ENCODE measurements at regions not wholly inside any gene's neighbourhood (a gene's known extent, or its start where the extent isn't known, plus 50 kb on each side); places are given as distances from the start of the nearest gene placed in this dataset.

GRCh38 chr2:228648541-228648940 lies 467.1 kb upstream of the SPHKAP start:
- H3K27me3 Mint-ChIP-seq (ENCODE audit: low read depth) = no peaks in the 10 kb centered on the region
- H3K4me3 Mint-ChIP-seq = no peak overlapping the region
- H3K36me3 Mint-ChIP-seq (ENCODE audit: insufficient read depth in 2 of 2) = no peaks in the 10 kb centered on the region
- H3K4me1 Mint-ChIP-seq (ENCODE audit: low read depth) = no peaks in the 10 kb centered on the region
- H3K27ac Mint-ChIP-seq = no peak overlapping the region
- ATAC-seq (replicated peaks in 1 of 2) (no peak), DNase-seq (no peak)
- H3K9me3 Mint-ChIP-seq = no peaks in the 10 kb centered on the region

- Mint-ChIP-seq H3K36me3 (ENCODE audit: insufficient read depth in 2 of 2) (no peaks in the 10 kb centered on the region), H3K4me3 (no peak overlapping the region), H3K27ac (no peak overlapping the region), H3K4me1 (ENCODE audit: low read depth) (no peaks in the 10 kb centered on the region), H3K9me3 (peaks cover 1 to 2% of the 10 kb centered on the region in 2 donors), H3K27me3 (ENCODE audit: low read depth) (no peaks in the 10 kb centered on the region)
- DNase-seq (no peak), ATAC-seq (replicated peaks in 1 of 2) (no peak)
These were observed 464.6 kb upstream of the SPHKAP start for GRCh38 chr2:228646061-228646460.

GRCh38 chr2:228644199-228644598 lies 462.7 kb upstream of the SPHKAP start:
- Mint-ChIP-seq H3K9me3 (peaks cover 1 to 2% of the 10 kb centered on the region in 2 donors), H3K27ac (no peak overlapping the region), H3K36me3 (ENCODE audit: insufficient read depth in 2 of 2) (no peaks in the 10 kb centered on the region), H3K4me3 (no peak overlapping the region), H3K27me3 (ENCODE audit: low read depth) (no peaks in the 10 kb centered on the region), H3K4me1 (ENCODE audit: low read depth) (no peaks in the 10 kb centered on the region)
- DNase-seq = no peak
- ATAC-seq (replicated peaks in 1 of 2) = no peak

GRCh38 chr2:228642861-228643260 lies 461.4 kb upstream of the SPHKAP start:
- Mint-ChIP-seq H3K4me3 (no peak overlapping the region), H3K9me3 (peaks cover 1 to 2% of the 10 kb centered on the region in 2 donors), H3K27ac (no peak overlapping the region), H3K36me3 (ENCODE audit: insufficient read depth in 2 of 2) (no peaks in the 10 kb centered on the region), H3K4me1 (ENCODE audit: low read depth) (no peaks in the 10 kb centered on the region), H3K27me3 (ENCODE audit: low read depth) (no peaks in the 10 kb centered on the region)
- ATAC-seq (replicated peaks in 1 of 2) = no peak
- no peak for DNase-seq

- H3K27me3 Mint-ChIP-seq (ENCODE audit: low read depth) = no peaks in the 10 kb centered on the region
- H3K4me3 Mint-ChIP-seq = no peak overlapping the region
- H3K4me1 Mint-ChIP-seq (ENCODE audit: low read depth) = no peaks in the 10 kb centered on the region
- H3K27ac Mint-ChIP-seq = no peak overlapping the region
- ATAC-seq (replicated peaks in 1 of 2) (no peak), DNase-seq (no peak)
- H3K9me3 Mint-ChIP-seq = peaks cover 1 to 7% of the 10 kb centered on the region in 2 donors
- H3K36me3 Mint-ChIP-seq (ENCODE audit: insufficient read depth in 2 of 2) = no peaks in the 10 kb centered on the region
These were observed 449.3 kb upstream of the SPHKAP start for GRCh38 chr2:228630786-228631185.

DNA sequence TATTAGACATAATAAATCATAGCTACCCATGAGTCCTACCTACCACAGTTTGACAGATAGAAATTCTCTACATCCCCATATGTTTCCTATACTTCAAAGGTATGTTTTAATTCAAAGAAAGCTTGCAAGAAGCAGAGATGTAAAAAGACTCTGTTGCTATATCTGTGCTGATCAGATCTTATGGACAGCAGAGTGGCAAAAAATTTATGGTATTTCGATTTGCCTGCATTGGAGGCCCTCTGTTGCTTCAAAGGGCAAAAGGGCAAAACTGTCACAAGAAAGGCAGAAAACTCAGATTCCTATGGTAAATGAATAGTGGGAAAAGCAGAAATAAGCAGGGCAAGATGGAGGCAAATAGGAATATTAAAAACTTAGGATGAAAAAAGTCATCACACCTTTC lies 447.8 kb upstream of the SPHKAP start:
- DNase-seq (no peak), ATAC-seq (replicated peaks in 1 of 2) (no peak)
- Mint-ChIP-seq H3K36me3 (ENCODE audit: insufficient read depth in 2 of 2) (no peaks in the 10 kb centered on the region), H3K27ac (no peak overlapping the region), H3K9me3 (peaks cover 0 to 6% of the 10 kb centered on the region in 2 donors), H3K4me3 (no peak overlapping the region), H3K4me1 (ENCODE audit: low read depth) (no peaks in the 10 kb centered on the region), H3K27me3 (ENCODE audit: low read depth) (no peaks in the 10 kb centered on the region)

- DNase-seq (no peak), ATAC-seq (replicated peaks in 1 of 2) (no peak)
- Mint-ChIP-seq H3K9me3 (peaks cover 0 to 7% of the 10 kb centered on the region in 2 donors), H3K36me3 (ENCODE audit: insufficient read depth in 2 of 2) (no peaks in the 10 kb centered on the region), H3K27ac (no peak overlapping the region), H3K4me3 (no peak overlapping the region), H3K27me3 (ENCODE audit: low read depth) (no peaks in the 10 kb centered on the region), H3K4me1 (ENCODE audit: low read depth) (no peaks in the 10 kb centered on the region)
These were observed 447.2 kb upstream of the SPHKAP start for GRCh38 chr2:228628682-228629081.

- DNase-seq = no peak
- Mint-ChIP-seq H3K36me3 (ENCODE audit: insufficient read depth in 2 of 2) (no peaks in the 10 kb centered on the region), H3K4me1 (ENCODE audit: low read depth) (no peaks in the 10 kb centered on the region), H3K27me3 (ENCODE audit: low read depth) (no peaks in the 10 kb centered on the region), H3K4me3 (no peak overlapping the region), H3K27ac (no peak overlapping the region), H3K9me3 (peaks cover 0 to 5% of the 10 kb centered on the region in 2 donors)
- no peak for ATAC-seq (replicated peaks in 1 of 2)
These were observed 446.0 kb upstream of the SPHKAP start for GRCh38 chr2:228627510-228627909.

DNA sequence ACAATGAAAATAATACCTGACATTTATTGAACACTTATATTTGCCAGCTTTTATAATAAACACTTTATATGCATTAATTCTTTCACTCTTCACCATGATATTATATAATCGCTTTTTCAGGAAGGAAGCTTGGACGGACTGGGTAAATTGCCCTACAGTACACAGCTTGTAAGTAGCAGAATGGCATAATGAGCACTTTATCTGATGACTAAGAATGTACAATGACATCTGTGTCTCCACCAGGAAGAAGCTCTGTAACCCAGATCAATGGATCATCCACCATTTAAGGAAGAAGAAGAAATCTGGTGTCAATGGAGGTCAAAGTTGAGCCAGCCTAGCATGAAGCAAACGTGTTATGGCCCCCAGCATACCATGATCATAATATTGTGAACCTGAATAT lies 444.0 kb upstream of the SPHKAP start:
- Mint-ChIP-seq H3K4me3 (no peak overlapping the region), H3K9me3 (peaks cover 2 to 5% of the 10 kb centered on the region in 2 donors), H3K4me1 (ENCODE audit: low read depth) (no peaks in the 10 kb centered on the region), H3K27me3 (ENCODE audit: low read depth) (no peaks in the 10 kb centered on the region), H3K36me3 (ENCODE audit: insufficient read depth in 2 of 2) (no peaks in the 10 kb centered on the region), H3K27ac (no peak overlapping the region)
- no peak for ATAC-seq (replicated peaks in 1 of 2)
- DNase-seq = no peak

GRCh38 chr2:228624733-228625132 lies 443.2 kb upstream of the SPHKAP start:
- H3K27ac Mint-ChIP-seq = no peak overlapping the region
- no peak overlapping the region for H3K4me3 Mint-ChIP-seq
- no peaks in the 10 kb centered on the region for H3K4me1 Mint-ChIP-seq (ENCODE audit: low read depth)
- no peak for ATAC-seq (replicated peaks in 1 of 2)
- no peaks in the 10 kb centered on the region for H3K36me3 Mint-ChIP-seq (ENCODE audit: insufficient read depth in 2 of 2)
- DNase-seq = no peak
- peaks cover 2 to 5% of the 10 kb centered on the region in 2 donors for H3K9me3 Mint-ChIP-seq
- no peaks in the 10 kb centered on the region for H3K27me3 Mint-ChIP-seq (ENCODE audit: low read depth)

DNA sequence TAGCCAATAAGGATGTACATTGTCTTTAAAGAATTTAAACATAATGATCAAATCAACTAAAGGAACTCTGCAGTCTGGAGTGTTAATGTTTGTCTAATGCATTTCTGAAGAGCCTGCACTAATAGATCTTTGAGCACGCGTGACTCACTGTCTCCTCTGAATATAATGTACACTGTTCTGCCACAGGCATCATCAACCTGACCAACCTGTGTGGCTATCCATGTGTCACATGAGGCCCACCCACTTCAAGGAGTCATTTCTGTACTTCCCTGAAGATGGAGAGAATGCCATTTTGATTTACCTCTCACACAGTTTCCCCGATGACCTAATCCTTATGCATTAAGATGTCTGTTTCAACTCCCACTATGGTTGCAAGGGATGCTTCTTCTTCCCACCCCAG lies 434.0 kb upstream of the SPHKAP start:
- H3K9me3 Mint-ChIP-seq = peaks cover 3 to 4% of the 10 kb centered on the region in 2 donors

DNA sequence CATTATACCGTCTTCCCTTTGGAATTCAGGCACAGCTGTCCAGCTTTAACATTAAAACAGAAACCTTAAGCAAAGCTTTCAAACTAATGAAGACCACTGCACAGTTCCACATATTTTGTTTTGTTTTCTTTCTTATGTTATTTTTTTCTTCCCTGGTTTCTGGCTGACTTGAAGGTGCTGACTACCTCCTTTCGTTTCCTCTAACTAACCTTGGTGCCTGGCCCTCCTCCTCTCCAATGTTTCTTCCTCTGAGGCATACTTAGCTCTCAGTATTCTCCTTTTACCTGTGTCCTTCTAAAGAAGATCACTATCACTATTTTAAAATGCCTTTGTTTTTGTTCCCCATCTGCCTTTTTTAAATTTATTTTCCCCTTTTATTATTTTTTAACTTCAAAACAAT lies 433.3 kb upstream of the SPHKAP start:
- Mint-ChIP-seq H3K36me3 (ENCODE audit: insufficient read depth in 2 of 2) (peaks cover 0 to 2% of the 10 kb centered on the region in 2 donors), H3K27ac (no peak overlapping the region), H3K9me3 (peaks cover under 1 to 4% of the 10 kb centered on the region in 2 donors), H3K4me3 (no peak overlapping the region), H3K27me3 (ENCODE audit: low read depth) (no peaks in the 10 kb centered on the region), H3K4me1 (ENCODE audit: low read depth) (no peaks in the 10 kb centered on the region)
- ATAC-seq (replicated peaks in 1 of 2) = no peak
- DNase-seq = no peak

More for the DNA sequence above, 434.0 kb upstream of the SPHKAP start:
- H3K36me3 Mint-ChIP-seq (ENCODE audit: insufficient read depth in 2 of 2) = peaks cover 0 to 2% of the 10 kb centered on the region in 2 donors
- H3K4me1 Mint-ChIP-seq (ENCODE audit: low read depth) = no peaks in the 10 kb centered on the region
- ATAC-seq (replicated peaks in 1 of 2) = peak in 1 of 2 donors; percentile 35
- DNase-seq = no peak
- H3K4me3 Mint-ChIP-seq = no peak overlapping the region
- H3K27me3 Mint-ChIP-seq (ENCODE audit: low read depth) = no peaks in the 10 kb centered on the region
- no peak overlapping the region for H3K27ac Mint-ChIP-seq

DNA sequence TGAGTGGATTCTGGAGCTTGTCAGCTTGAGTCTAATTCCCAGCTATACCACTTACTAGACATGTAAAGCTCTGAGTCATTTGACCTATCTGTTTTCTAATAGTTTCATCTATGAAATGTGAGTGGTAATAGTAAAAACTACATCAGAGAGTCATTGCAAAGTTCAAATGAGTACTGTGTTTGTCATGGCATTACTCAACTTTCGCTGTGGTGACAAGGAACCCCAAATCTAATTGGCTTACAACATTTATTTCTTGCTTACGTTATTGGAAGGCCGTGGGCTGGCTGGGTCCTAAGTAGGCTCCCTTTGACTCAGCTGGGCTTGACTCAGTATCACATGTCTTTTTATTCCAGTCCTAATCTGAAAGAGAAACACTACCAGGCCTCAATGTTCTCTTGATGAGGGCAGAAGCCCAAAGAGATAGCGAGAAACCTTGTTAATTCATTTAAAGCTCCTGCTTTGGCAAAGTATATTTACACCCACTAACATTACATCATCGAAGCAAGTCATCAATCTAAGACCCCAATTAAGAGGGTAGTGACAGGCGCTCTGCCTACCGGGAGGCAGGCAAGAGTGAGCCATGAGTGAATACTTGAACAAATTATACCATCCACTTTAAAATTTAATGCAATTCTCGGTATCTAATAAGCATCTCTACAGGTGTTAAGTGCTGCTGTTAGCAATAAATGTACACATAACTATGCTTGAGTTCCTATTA lies 431.8 kb upstream of the SPHKAP start:
- ATAC-seq (replicated peaks in 1 of 2) = peak; percentile 54 to 85
- Mint-ChIP-seq H3K4me3 (no peak overlapping the region), H3K27ac (no peak overlapping the region), H3K27me3 (ENCODE audit: low read depth) (no peaks in the 10 kb centered on the region), H3K4me1 (ENCODE audit: low read depth) (no peaks in the 10 kb centered on the region), H3K9me3 (peaks cover 1 to 4% of the 10 kb centered on the region in 2 donors), H3K36me3 (ENCODE audit: insufficient read depth in 2 of 2) (peaks cover 0 to 2% of the 10 kb centered on the region in 2 donors)
- peak; percentile 1 to 6 for DNase-seq

- H3K36me3 Mint-ChIP-seq (ENCODE audit: insufficient read depth in 2 of 2) = peaks cover 0 to 2% of the 10 kb centered on the region in 2 donors
- ATAC-seq (replicated peaks in 1 of 2) (no peak), DNase-seq (no peak)
- H3K27ac Mint-ChIP-seq = no peak overlapping the region
- peaks cover 1 to 2% of the 10 kb centered on the region in 2 donors for H3K9me3 Mint-ChIP-seq
- no peaks in the 10 kb centered on the region for H3K27me3 Mint-ChIP-seq (ENCODE audit: low read depth)
- no peak overlapping the region for H3K4me3 Mint-ChIP-seq
- no peaks in the 10 kb centered on the region for H3K4me1 Mint-ChIP-seq (ENCODE audit: low read depth)
These were observed 429.7 kb upstream of the SPHKAP start for GRCh38 chr2:228611171-228611570.
